GM23338 (cell line): ENCODE measurements at regions not wholly inside any gene's neighbourhood (a gene's known extent, or its start where the extent isn't known, plus 50 kb on each side); places are given as distances from the start of the nearest gene placed in this dataset.

Experiments used
- ATAC-seq: fragments of 200-7000 bp; cut with Tn5 transposase; 3 replicates; pipeline ENCODE4 v1.9.1; 2020
- DNase-seq: peaks from one replicate; pipeline ENCODE4 v3.0.0-alpha.2; 2015; ENCODE audit warnings: low spot score
- H2AFZ ChIP-seq: fragments of 200-600 bp; sonication (generic); 2 replicates; pipeline ENCODE4 v1.8.0; 2016; ENCODE audit warnings: antibody characterized with exemption, mild to moderate bottlenecking, moderate library complexity
- H3F3A ChIP-seq: fragments of 200-600 bp; sonication (generic); replicated peaks from 2 replicates; pipeline ENCODE4 v1.8.0; 2017; ENCODE audit warnings: antibody characterized with exemption, mixed run types, low read depth
- H3K27ac ChIP-seq: fragments of 200-600 bp; sonication (generic); 2 replicates; pipeline ENCODE4 v1.6.1; 2016; ENCODE audit warnings: low read depth
- H3K27me3 ChIP-seq: fragments of 200-600 bp; sonication (generic); 2 replicates; pipeline ENCODE4 v1.8.0; 2016; ENCODE audit warnings: mild to moderate bottlenecking, mixed run types, moderate library complexity; ENCODE audit not compliant: insufficient read depth
- H3K36me3 ChIP-seq: fragments of 200-600 bp; sonication (generic); 2 replicates; pipeline ENCODE4 v1.8.0; 2016; ENCODE audit warnings: mild to moderate bottlenecking; ENCODE audit not compliant: insufficient read depth
- H3K4me1 ChIP-seq: fragments of 200-600 bp; sonication (generic); 2 replicates; pipeline ENCODE4 v1.8.0; 2016; ENCODE audit warnings: mild to moderate bottlenecking, moderate library complexity; ENCODE audit not compliant: insufficient read depth
- H3K4me2 ChIP-seq: fragments of 200-600 bp; sonication (generic); 2 replicates; pipeline ENCODE4 v1.7.1; 2017; ENCODE audit warnings: mixed run types
- H3K4me3 ChIP-seq: fragments of 200-600 bp; sonication (generic); 2 replicates; pipeline ENCODE4 v1.6.1; 2016; ENCODE audit warnings: mixed run types
- H3K79me2 ChIP-seq: fragments of 200-600 bp; sonication (generic); replicated peaks from 2 replicates; pipeline ENCODE4 v1.8.0; 2017; ENCODE audit warnings: mild to moderate bottlenecking; ENCODE audit not compliant: insufficient read depth
- H3K9me2 ChIP-seq: fragments of 200-600 bp; sonication (generic); 2 replicates; pipeline ENCODE4 v1.8.0; 2017; ENCODE audit not compliant: insufficient read depth
- H4K20me1 ChIP-seq: fragments of 200-600 bp; sonication (generic); replicated peaks from 2 replicates; pipeline ENCODE4 v1.8.0; 2017; ENCODE audit warnings: mild to moderate bottlenecking; ENCODE audit not compliant: insufficient read depth
- H3K27ac Mint-ChIP-seq: 2 replicates; pipeline ENCODE4 v1.8.0; 2020; ENCODE audit warnings: inconsistent platforms, mild to moderate bottlenecking, moderate library complexity, mixed read lengths
- H3K27me3 Mint-ChIP-seq: 3 replicates; pipeline ENCODE4 v1.8.0; 2022; ENCODE audit warnings: low read depth, mild to moderate bottlenecking, moderate library complexity, mixed read lengths, inconsistent platforms; ENCODE audit not compliant: insufficient read depth, poor library complexity
- H3K36me3 Mint-ChIP-seq: 3 replicates; pipeline ENCODE4 v1.8.0; 2021; ENCODE audit warnings: low read depth, mild to moderate bottlenecking, inconsistent platforms, moderate library complexity, mixed read lengths
- H3K4me1 Mint-ChIP-seq: 3 replicates; pipeline ENCODE4 v1.8.0; 2020; ENCODE audit warnings: mild to moderate bottlenecking, inconsistent platforms, mixed read lengths
- H3K4me3 Mint-ChIP-seq: 3 replicates; pipeline ENCODE4 v1.8.0; 2021; ENCODE audit warnings: moderate library complexity, mild to moderate bottlenecking, inconsistent platforms, mixed read lengths
- H3K9me3 Mint-ChIP-seq: 3 replicates; pipeline ENCODE4 v1.8.0; 2020; ENCODE audit warnings: moderate library complexity, mild to moderate bottlenecking, inconsistent platforms, mixed read lengths
- CREB1 ChIP-seq: fragments of 250-450 bp; sonication (Bioruptor Pico); IDR thresholded peaks from 2 replicates; pipeline ENCODE4 v1.5.0; 2020; ENCODE audit warnings: low read depth, mild to moderate bottlenecking, moderate library complexity
- CTCF ChIP-seq, 2 experiments: fragments of 200-600 bp in 1 of 2; sonication (generic) in 1 of 2; conservative IDR thresholded peaks; 2 replicates each; pipeline versions ENCODE4 v1.5.1 to v1.6.1; 2016 to 2017; ENCODE audit warnings: antibody characterized with exemption in 2 of 2, low read depth in 2 of 2, mild to moderate bottlenecking in 2 of 2, moderate library complexity in 1 of 2
- ETS1 ChIP-seq: IDR thresholded peaks from 2 replicates; pipeline ENCODE4 v1.6.1; 2016; ENCODE audit warnings: antibody characterized with exemption
- EZH2 ChIP-seq: fragments of 200-600 bp; sonication (generic); IDR thresholded peaks from one replicate; pipeline ENCODE4 v1.8.0; 2017; ENCODE audit warnings: antibody characterized with exemption, mild to moderate bottlenecking, low read depth; ENCODE audit not compliant: unreplicated experiment
- EZH2phosphoT487 ChIP-seq: fragments of 200-600 bp; sonication (generic); IDR thresholded peaks from one replicate; pipeline ENCODE4 v1.8.1; 2018; ENCODE audit warnings: antibody characterized with exemption; ENCODE audit not compliant: unreplicated experiment
- JUNB ChIP-seq: IDR thresholded peaks from one replicate; pipeline ENCODE4 v1.6.1; 2016; ENCODE audit warnings: antibody characterized with exemption; ENCODE audit not compliant: unreplicated experiment
- NANOG ChIP-seq: IDR thresholded peaks from 2 replicates; pipeline ENCODE4 v1.6.1; 2016; ENCODE audit warnings: antibody characterized with exemption, borderline replicate concordance
- POLR2AphosphoS5 ChIP-seq: IDR thresholded peaks from 2 replicates; pipeline ENCODE4 v1.6.1; 2016; ENCODE audit warnings: antibody characterized with exemption, low read depth
- REST ChIP-seq: IDR thresholded peaks from one replicate; pipeline ENCODE4 v1.6.1; 2018; ENCODE audit warnings: antibody characterized with exemption; ENCODE audit not compliant: unreplicated experiment
- STAT1 ChIP-seq: IDR thresholded peaks from one replicate; pipeline ENCODE4 v1.6.1; 2016; ENCODE audit warnings: antibody characterized with exemption; ENCODE audit not compliant: unreplicated experiment
- ZNF114 ChIP-seq: fragments of 250-450 bp; sonication (Bioruptor Pico); IDR thresholded peaks from 2 replicates; pipeline ENCODE4 v1.5.0; 2020; ENCODE audit warnings: mild to moderate bottlenecking, moderate library complexity
- ZNF331 ChIP-seq: fragments of 250-450 bp; sonication (Bioruptor Pico); IDR thresholded peaks from 2 replicates; pipeline ENCODE4 v1.5.0; 2020; ENCODE audit warnings: low read depth, mild to moderate bottlenecking, moderate library complexity
- TF ChIP-seq, protein P1 (sequence below): fragments of 250-450 bp; sonication (Bioruptor Pico); IDR thresholded peaks from 2 replicates; pipeline ENCODE4 v1.5.0; 2020; ENCODE audit warnings: mild to moderate bottlenecking, moderate library complexity

DNA sequence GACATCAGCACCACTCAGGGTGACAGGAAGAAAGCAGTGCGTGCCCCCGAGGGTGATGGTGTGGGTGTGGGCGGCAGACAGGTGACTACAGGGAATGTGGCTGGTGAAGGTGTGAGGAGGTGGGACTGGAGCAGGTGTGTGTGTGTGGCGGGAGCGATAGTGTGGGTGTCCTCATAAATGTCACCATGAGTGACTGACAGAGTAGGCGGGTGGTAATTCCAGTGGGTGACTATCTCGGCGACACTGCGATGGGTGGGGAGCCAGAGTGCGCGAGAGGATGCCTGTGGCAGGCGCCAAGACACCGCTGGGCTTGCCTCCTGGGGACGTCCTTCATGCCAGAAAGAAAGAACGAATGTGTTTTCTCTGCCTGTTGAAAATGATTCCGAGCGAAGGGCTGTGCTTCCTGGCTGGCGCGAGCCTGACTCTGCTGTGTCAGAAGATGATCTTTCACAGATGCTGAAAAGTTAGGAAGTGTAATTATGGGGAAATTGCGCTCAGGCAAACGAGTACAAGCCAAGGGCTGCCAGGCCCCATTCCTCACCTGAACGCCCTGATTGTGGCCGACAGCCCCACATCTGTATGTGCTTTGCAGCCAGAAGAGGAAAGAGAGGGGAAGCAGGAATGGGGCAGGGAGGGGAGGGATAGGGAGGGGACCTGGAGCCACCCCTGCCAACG lies 98.8 kb upstream of the CD82 start:
- H3F3A ChIP-seq: no peaks in the 10 kb centered on the region
- peak overlapping the region; percentile 57; the same call in 1 of the 2 replicates for H3K4me2 ChIP-seq
- Mint-ChIP-seq H3K27me3 (peaks cover 12% of the 10 kb centered on the region), H3K9me3 (peaks cover 42% of the 10 kb centered on the region), H3K4me3 (no peak overlapping the region), H3K27ac (no peak overlapping the region; the same call in 1 of the 2 replicates), H3K4me1 (peaks cover 13% of the 10 kb centered on the region), H3K36me3 (peaks cover 7% of the 10 kb centered on the region)
- no peaks in the 10 kb centered on the region for H3K79me2 ChIP-seq
- H3K4me3 ChIP-seq: no peak overlapping the region
- DNase-seq (no peak), ATAC-seq (no peak)
- H3K4me1 ChIP-seq: peaks cover 8% of the 10 kb centered on the region
- H2AFZ ChIP-seq: peak overlapping the region; percentile 28; the same call in 1 of the 2 replicates
- no peaks in the 10 kb centered on the region for H3K9me2 ChIP-seq
- no peaks in the 10 kb centered on the region for H3K27me3 ChIP-seq
- no peaks in the 10 kb centered on the region for H3K36me3 ChIP-seq
- no peaks in the 10 kb centered on the region for H4K20me1 ChIP-seq
- TF ChIP-seq STAT1 (no peak), JUNB (no peak), CREB1 (CRISPR knock-in tag) (no peak), CTCF (conservative IDR thresholded peaks at IDR 0.05; ENCODE audit: low read depth in 2 of 2) (no peak), POLR2AphosphoS5 (no peak), EZH2 (no peak), ZNF331 (CRISPR knock-in tag) (no peak), EZH2phosphoT487 (no peak), ETS1 (no peak), ZNF114 (CRISPR knock-in tag) (no peak), REST (no peak), NANOG (no peak)
- TF ChIP-seq, protein P1, sequence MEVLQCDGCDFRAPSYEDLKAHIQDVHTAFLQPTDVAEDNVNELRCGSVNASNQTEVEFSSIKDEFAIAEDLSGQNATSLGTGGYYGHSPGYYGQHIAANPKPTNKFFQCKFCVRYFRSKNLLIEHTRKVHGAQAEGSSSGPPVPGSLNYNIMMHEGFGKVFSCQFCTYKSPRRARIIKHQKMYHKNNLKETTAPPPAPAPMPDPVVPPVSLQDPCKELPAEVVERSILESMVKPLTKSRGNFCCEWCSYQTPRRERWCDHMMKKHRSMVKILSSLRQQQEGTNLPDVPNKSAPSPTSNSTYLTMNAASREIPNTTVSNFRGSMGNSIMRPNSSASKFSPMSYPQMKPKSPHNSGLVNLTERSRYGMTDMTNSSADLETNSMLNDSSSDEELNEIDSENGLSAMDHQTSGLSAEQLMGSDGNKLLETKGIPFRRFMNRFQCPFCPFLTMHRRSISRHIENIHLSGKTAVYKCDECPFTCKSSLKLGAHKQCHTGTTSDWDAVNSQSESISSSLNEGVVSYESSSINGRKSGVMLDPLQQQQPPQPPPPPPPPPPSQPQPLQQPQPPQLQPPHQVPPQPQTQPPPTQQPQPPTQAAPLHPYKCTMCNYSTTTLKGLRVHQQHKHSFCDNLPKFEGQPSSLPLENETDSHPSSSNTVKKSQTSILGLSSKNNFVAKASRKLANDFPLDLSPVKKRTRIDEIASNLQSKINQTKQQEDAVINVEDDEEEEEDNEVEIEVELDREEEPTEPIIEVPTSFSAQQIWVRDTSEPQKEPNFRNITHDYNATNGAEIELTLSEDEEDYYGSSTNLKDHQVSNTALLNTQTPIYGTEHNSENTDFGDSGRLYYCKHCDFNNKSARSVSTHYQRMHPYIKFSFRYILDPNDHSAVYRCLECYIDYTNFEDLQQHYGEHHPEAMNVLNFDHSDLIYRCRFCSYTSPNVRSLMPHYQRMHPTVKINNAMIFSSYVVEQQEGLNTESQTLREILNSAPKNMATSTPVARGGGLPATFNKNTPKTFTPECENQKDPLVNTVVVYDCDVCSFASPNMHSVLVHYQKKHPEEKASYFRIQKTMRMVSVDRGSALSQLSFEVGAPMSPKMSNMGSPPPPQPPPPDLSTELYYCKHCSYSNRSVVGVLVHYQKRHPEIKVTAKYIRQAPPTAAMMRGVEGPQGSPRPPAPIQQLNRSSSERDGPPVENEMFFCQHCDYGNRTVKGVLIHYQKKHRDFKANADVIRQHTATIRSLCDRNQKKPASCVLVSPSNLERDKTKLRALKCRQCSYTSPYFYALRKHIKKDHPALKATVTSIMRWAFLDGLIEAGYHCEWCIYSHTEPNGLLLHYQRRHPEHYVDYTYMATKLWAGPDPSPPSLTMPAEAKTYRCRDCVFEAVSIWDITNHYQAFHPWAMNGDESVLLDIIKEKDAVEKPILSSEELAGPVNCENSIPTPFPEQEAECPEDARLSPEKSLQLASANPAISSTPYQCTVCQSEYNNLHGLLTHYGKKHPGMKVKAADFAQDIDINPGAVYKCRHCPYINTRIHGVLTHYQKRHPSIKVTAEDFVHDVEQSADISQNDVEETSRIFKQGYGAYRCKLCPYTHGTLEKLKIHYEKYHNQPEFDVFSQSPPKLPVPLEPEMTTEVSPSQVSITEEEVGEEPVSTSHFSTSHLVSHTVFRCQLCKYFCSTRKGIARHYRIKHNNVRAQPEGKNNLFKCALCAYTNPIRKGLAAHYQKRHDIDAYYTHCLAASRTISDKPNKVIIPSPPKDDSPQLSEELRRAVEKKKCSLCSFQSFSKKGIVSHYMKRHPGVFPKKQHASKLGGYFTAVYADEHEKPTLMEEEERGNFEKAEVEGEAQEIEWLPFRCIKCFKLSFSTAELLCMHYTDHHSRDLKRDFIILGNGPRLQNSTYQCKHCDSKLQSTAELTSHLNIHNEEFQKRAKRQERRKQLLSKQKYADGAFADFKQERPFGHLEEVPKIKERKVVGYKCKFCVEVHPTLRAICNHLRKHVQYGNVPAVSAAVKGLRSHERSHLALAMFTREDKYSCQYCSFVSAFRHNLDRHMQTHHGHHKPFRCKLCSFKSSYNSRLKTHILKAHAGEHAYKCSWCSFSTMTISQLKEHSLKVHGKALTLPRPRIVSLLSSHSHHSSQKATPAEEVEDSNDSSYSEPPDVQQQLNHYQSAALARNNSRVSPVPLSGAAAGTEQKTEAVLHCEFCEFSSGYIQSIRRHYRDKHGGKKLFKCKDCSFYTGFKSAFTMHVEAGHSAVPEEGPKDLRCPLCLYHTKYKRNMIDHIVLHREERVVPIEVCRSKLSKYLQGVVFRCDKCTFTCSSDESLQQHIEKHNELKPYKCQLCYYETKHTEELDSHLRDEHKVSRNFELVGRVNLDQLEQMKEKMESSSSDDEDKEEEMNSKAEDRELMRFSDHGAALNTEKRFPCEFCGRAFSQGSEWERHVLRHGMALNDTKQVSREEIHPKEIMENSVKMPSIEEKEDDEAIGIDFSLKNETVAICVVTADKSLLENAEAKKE: no peak
- H3K27ac ChIP-seq: no peak overlapping the region
